B cell (primary cell): ENCODE measurements at regions not wholly inside any gene's neighbourhood (a gene's known extent, or its start where the extent isn't known, plus 50 kb on each side); places are given as distances from the start of the nearest gene placed in this dataset.

ENCODE experiments used
- ATAC-seq: fragments of 200-7000 bp; cut with Tn5 transposase; one replicate; pipeline ENCODE4 v1.10.0; 2021; ENCODE audit warnings: low read depth, mild to moderate bottlenecking, moderate number of reproducible peaks, moderate library complexity
- CTCF ChIA-PET: fragments of 350-600 bp; sonication (Branson Sonifier 250); formaldehyde crosslinking; loops from one replicate; lab custom pipeline; 2021; ENCODE audit warnings: antibody characterized with exemption, inconsistent platforms; lab: Charles Lee
- POLR2A ChIA-PET: fragments of 350-600 bp; sonication (Branson Sonifier 250); formaldehyde crosslinking; loops from one replicate; lab custom pipeline; 2021; ENCODE audit warnings: antibody characterized with exemption; lab: Charles Lee
- DNase-seq: peaks from one replicate; pipeline ENCODE4 v3.0.0; 2013
- H2AFZ ChIP-seq: 2 replicates; pipeline ENCODE4 v1.6.1; 2012; ENCODE audit warnings: mild to moderate bottlenecking, low read depth, low read length; ENCODE audit not compliant: insufficient read depth, poor library complexity, severe bottlenecking
- H3K27ac ChIP-seq, 2 donors: 1 replicate in 1 of 2; 2 replicates in 1 of 2; pipeline ENCODE4 v1.5.1; 2012 to 2013; ENCODE audit warnings: low read length in 2 of 2, mild to moderate bottlenecking in 2 of 2, moderate library complexity in 1 of 2
- H3K27me3 ChIP-seq, 4 experiments: fragments of 200-600 bp in 1 of 4; sonication (generic) in 1 of 4; replicated peaks in 1 of 4; 1 replicate in 2 of 4; 2 replicates in 2 of 4; pipeline versions ENCODE4 v1.6.1 to v1.7.0; 2013 to 2016; ENCODE audit warnings: low read length in 3 of 4, mild to moderate bottlenecking in 2 of 4, mixed read lengths in 1 of 4, moderate library complexity in 1 of 4; ENCODE audit not compliant: insufficient read depth in 4 of 4, control insufficient read depth in 3 of 4; ENCODE audit errors: control extremely low read depth in 1 of 4
- H3K36me3 ChIP-seq, 2 experiments: replicated peaks in 1 of 2; 1 replicate in 1 of 2; 2 replicates in 1 of 2; pipeline versions ENCODE4 v1.6.1 to v1.7.1; 2013; ENCODE audit warnings: low read length in 1 of 2; ENCODE audit not compliant: insufficient read depth in 2 of 2, control insufficient read depth in 1 of 2; ENCODE audit errors: control extremely low read depth in 1 of 2, extremely low read depth in 1 of 2
- H3K4me1 ChIP-seq, 2 donors: fragments of 200-600 bp in 1 of 2; sonication (generic) in 1 of 2; 1 replicate in 1 of 2; 2 replicates in 1 of 2; pipeline versions ENCODE4 v1.5.1 to v1.6.1; 2013 to 2017; ENCODE audit warnings: low read length in 2 of 2; ENCODE audit not compliant: control insufficient read depth in 2 of 2, insufficient read depth in 2 of 2
- H3K4me2 ChIP-seq: replicated peaks from 2 replicates; pipeline ENCODE3; 2012; ENCODE audit warnings: mild to moderate bottlenecking, low read depth, low read length; ENCODE audit not compliant: poor library complexity, severe bottlenecking
- H3K4me3 ChIP-seq, 5 experiments: fragments of 200-600 bp in 1 of 5; sonication (generic) in 1 of 5; 1 replicate in 3 of 5; 2 replicates in 2 of 5; pipeline versions ENCODE4 v1.5.1 to v1.7.0; 2011 to 2016; ENCODE audit warnings: low read length in 4 of 5, mild to moderate bottlenecking in 4 of 5, low read depth in 2 of 5, control low read depth in 1 of 5, moderate library complexity in 1 of 5; ENCODE audit not compliant: insufficient read depth in 1 of 5; ENCODE audit errors: control extremely low read depth in 1 of 5, extremely low read depth in 1 of 5
- H3K79me2 ChIP-seq: fragments of 200-600 bp; sonication (generic); one replicate; pipeline ENCODE4 v1.6.0; 2016; ENCODE audit warnings: low read length; ENCODE audit not compliant: control insufficient read depth, insufficient read depth
- H3K9ac ChIP-seq: fragments of 200-600 bp; sonication (generic); 2 replicates; pipeline ENCODE4 v1.6.1; 2017; ENCODE audit warnings: mild to moderate bottlenecking, low read length, moderate library complexity
- H3K9me3 ChIP-seq, 3 donors: one replicate each; pipeline versions ENCODE4 v1.6.1 to v1.7.1; 2013; ENCODE audit warnings: low read length in 2 of 3; ENCODE audit not compliant: control insufficient read depth in 2 of 3, insufficient read depth in 1 of 3; ENCODE audit errors: control extremely low read depth in 1 of 3
- H4K20me1 ChIP-seq: 2 replicates; pipeline ENCODE4 v1.6.0; 2012; ENCODE audit warnings: mild to moderate bottlenecking, low read length; ENCODE audit not compliant: insufficient read depth, control insufficient read depth, poor library complexity, severe bottlenecking
- H3K27ac Mint-ChIP-seq: one replicate; pipeline ENCODE4 v1.8.0; 2021; ENCODE audit warnings: mixed read lengths
- H3K27me3 Mint-ChIP-seq: one replicate; pipeline ENCODE4 v1.8.0; 2021; ENCODE audit warnings: mixed read lengths
- H3K4me1 Mint-ChIP-seq: one replicate; pipeline ENCODE4 v1.8.0; 2021; ENCODE audit warnings: mixed read lengths
- H3K4me3 Mint-ChIP-seq: one replicate; pipeline ENCODE4 v1.8.0; 2021; ENCODE audit warnings: mixed read lengths
- H3K9me3 Mint-ChIP-seq: one replicate; pipeline ENCODE4 v1.8.0; 2022; ENCODE audit warnings: mixed read lengths; ENCODE audit not compliant: insufficient read depth
- EZH2 ChIP-seq: IDR thresholded peaks from 2 replicates; pipeline ENCODE4 v1.6.1; 2012; ENCODE audit warnings: borderline replicate concordance, low read depth, mild to moderate bottlenecking, moderate library complexity, low read length; ENCODE audit not compliant: insufficient read depth, poor library complexity, severe bottlenecking
- WGBS: methylation state at CpG from one replicate; pipeline ENCODE4 v1.1.5; 2013; ENCODE audit warnings: missing lambda C conversion rate; ENCODE audit not compliant: insufficient coverage; 5-methylcytosine and 5-hydroxymethylcytosine counted together
- intact Hi-C: fragments of 100-400 bp; cut with micrococcal nuclease; formaldehyde crosslinking; loops from one replicate; pipeline ENCODE4 v1.10.0; 2022
- TF ChIP-seq, protein P1 (sequence below): fragments of 200-600 bp; IDR thresholded peaks from one replicate; pipeline ENCODE4 v1.8.0; 2022; ENCODE audit warnings: antibody characterized with exemption, mild to moderate bottlenecking

DNA sequence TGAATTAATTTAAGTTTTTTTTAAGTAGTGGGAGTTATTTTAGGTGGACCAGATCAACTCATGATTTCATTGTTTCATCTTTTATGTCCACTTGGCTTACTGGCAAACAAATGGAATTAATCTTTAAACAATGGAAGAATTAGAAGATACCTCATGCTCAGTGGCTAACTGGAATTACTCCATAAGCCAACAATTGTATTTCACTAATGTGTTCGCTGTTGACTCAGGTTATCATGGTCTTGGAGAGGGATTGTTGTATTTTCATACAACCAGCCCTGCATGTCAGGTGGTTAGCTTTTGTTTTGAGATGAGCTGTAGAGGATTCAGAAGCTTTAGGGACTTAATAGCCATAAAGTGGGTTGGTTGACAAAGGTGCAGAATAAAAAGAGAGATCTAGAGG, 57.2 kb upstream of the HMCN1 start:
- ChIA-PET POLR2A (no interaction called here), CTCF (no interaction called here)
- no CpG with 5 or more reads among the region's 1 CpG for WGBS
- TF ChIP-seq, protein P1, sequence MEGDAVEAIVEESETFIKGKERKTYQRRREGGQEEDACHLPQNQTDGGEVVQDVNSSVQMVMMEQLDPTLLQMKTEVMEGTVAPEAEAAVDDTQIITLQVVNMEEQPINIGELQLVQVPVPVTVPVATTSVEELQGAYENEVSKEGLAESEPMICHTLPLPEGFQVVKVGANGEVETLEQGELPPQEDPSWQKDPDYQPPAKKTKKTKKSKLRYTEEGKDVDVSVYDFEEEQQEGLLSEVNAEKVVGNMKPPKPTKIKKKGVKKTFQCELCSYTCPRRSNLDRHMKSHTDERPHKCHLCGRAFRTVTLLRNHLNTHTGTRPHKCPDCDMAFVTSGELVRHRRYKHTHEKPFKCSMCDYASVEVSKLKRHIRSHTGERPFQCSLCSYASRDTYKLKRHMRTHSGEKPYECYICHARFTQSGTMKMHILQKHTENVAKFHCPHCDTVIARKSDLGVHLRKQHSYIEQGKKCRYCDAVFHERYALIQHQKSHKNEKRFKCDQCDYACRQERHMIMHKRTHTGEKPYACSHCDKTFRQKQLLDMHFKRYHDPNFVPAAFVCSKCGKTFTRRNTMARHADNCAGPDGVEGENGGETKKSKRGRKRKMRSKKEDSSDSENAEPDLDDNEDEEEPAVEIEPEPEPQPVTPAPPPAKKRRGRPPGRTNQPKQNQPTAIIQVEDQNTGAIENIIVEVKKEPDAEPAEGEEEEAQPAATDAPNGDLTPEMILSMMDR = no peak
- TF ChIP-seq EZH2 = no peak
- intact Hi-C loops = no loop called here
- Mint-ChIP-seq H3K4me1 (peaks cover 46% of the 10 kb centered on the region), H3K4me3 (no peak overlapping the region), H3K9me3 (no peaks in the 10 kb centered on the region), H3K27ac (no peak overlapping the region), H3K27me3 (no peaks in the 10 kb centered on the region)
- Histone ChIP-seq H3K4me1 (peaks cover 26 to 33% of the 10 kb centered on the region in 2 donors), H3K9ac (no peak overlapping the region), H3K4me3 (no peak overlapping the region), H3K27me3 (no peaks in the 10 kb centered on the region), H3K27ac (no peak overlapping the region), H3K9me3 (no peaks in the 10 kb centered on the region), H2AFZ (no peak overlapping the region), H3K79me2 (no peaks in the 10 kb centered on the region), H3K36me3 (no peaks in the 10 kb centered on the region), H3K4me2 (no peak overlapping the region), H4K20me1 (no peaks in the 10 kb centered on the region)
- no peak for ATAC-seq
- no peak for DNase-seq

DNA sequence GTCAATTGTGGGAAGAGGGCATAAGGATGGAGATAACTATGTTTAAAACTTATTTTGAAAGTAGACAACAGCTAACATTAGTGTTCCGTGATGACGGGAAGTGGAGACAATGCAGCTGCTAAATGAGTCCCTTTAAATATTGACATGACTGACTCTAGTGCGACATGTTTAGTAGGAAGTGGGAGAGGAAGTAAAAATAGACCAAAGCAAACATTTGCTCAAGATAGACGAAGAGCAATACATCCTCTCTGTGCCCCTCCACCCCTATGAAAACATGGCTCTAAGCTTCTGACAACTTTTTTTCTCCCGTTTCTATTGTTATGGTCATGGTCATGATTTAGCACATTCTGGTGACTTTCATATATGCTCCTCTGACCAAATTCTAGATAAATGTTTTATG, 60.0 kb upstream of the HMCN1 start:
- peak; percentile 71 for ATAC-seq
- peak overlapping the region; percentile 70 for H2AFZ ChIP-seq
- TF ChIP-seq EZH2 = no peak
- TF ChIP-seq, protein P1 = no peak
- no peaks in the 10 kb centered on the region for H3K79me2 ChIP-seq
- H3K4me3 ChIP-seq = peak overlapping the region in 3 of 5 experiments; percentile 1 to 56 (median 13)
- no CpG with 5 or more reads among the region's 5 CpGs for WGBS
- peaks cover 38% of the 10 kb centered on the region for H3K4me1 Mint-ChIP-seq
- POLR2A ChIA-PET = no interaction called here
- H3K27me3 Mint-ChIP-seq = no peaks in the 10 kb centered on the region
- H3K4me3 Mint-ChIP-seq = peak overlapping the region; percentile 82
- peak overlapping the region; percentile 92 for H3K27ac Mint-ChIP-seq
- H3K9me3 Mint-ChIP-seq = no peaks in the 10 kb centered on the region
- peak overlapping the region; percentile 62 for H3K4me2 ChIP-seq
- no peaks in the 10 kb centered on the region for H4K20me1 ChIP-seq
- no peaks in the 10 kb centered on the region for H3K36me3 ChIP-seq
- no peaks in the 10 kb centered on the region for H3K9me3 ChIP-seq
- peak; percentile 60 for DNase-seq
- intact Hi-C loops = loop anchor here (5.0 kb wide), 2 partner anchors 72 to 437 kb away; no protein-coding TSS in a partner anchor
- no peaks in the 10 kb centered on the region for H3K27me3 ChIP-seq
- CTCF ChIA-PET = interaction anchor here (1.2 to 2.2 kb wide), 3 partner anchors 21 to 357 kb away, joined by 5 to 8 read pairs (median 8); partner anchors contain the start of gene IVNS1ABP
- peak overlapping the region; percentile 48 to 57 for H3K27ac ChIP-seq
- peaks cover 24 to 29% of the 10 kb centered on the region in 2 donors for H3K4me1 ChIP-seq
- peak overlapping the region; percentile 41 for H3K9ac ChIP-seq
